SKM-1 (cell line): ENCODE measurements at regions not wholly inside any gene's neighbourhood (a gene's known extent, or its start where the extent isn't known, plus 50 kb on each side); places are given as distances from the start of the nearest gene placed in this dataset.

Source experiments
- DNase-seq: peaks from one replicate; lab custom pipeline; 2025; ENCODE audit not compliant: unreplicated experiment; lab: John Stamatoyannopoulos, UW

DNA sequence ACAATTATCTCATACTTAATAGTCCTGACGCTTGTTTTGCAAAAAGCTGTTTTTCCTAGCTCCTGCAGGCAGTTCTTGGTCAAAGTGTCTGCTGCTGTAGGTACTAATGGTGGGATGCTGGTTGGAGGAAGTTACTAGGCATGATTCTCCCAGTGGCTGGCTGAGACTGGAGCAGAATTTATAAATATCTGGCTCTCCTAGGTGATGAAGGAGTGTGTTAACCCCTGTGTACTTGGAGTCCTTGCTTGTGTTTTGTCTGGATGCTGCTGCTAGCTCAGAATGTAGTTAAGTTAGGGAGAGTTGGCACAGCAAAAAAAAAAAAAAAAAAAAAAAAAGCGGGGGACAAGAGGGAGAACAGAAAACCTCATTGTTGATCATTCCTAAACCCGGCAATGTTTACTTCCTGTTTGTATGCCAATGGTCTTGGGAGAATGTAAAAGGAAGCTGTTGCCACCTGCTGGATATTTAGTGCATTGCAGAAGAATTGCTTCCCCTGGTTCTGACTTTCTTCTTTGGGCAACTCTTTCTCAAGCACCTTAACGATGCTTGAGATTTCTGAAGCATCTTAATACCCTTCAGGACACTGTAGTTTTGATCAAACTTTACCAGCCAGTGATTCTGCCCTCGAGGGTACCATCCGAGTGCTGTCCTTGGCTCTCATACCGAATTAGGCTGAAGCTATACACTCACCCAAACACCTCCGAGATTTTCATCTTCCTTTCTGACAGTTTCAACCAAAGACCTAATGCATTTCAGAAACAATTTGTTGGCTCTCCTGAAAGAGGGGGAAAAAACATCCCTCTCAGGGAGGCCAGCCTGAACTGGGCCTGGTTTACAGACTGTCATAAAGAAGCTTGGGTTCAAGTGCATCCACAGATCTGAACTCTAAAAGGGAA, 71.7 kb upstream of the WWC1 start:
- peak; percentile 64 for DNase-seq

DNA sequence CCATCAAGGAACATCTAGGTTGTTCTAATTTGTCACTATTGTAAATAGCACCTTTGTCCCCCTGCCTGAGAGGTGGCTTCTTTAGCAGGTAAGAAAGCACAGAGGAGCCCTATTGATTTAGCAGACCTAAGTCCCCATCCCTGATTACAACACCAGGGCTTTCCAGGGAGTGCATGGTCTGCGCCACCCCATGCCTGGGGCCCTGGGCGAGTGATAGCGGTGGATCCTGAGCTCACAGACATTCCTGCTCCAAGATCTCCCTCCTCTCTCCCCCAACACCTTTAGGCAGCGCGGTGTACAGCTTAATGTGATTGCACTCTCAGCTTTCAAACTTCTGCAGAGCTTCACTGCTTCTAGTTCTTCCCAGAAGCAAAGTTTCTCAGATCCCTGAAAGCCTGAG, 67.4 kb upstream of the WWC1 start:
- no peak for DNase-seq

DNA sequence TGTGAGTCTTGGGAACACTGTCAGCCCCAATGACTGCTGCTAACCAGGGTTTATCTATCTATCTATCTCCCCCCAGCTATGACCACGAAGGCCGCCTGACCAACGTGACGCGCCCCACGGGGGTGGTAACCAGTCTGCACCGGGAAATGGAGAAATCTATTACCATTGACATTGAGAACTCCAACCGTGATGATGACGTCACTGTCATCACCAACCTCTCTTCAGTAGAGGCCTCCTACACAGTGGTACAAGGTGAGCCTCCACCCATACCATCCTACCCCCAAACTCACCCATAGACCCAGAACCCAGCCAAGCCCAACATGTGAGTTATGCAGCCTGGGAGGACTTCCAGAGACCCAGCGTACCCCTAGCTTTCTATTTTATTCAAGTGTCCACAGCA, 65.4 kb upstream of the WWC1 start:
- DNase-seq, result no peak

DNA sequence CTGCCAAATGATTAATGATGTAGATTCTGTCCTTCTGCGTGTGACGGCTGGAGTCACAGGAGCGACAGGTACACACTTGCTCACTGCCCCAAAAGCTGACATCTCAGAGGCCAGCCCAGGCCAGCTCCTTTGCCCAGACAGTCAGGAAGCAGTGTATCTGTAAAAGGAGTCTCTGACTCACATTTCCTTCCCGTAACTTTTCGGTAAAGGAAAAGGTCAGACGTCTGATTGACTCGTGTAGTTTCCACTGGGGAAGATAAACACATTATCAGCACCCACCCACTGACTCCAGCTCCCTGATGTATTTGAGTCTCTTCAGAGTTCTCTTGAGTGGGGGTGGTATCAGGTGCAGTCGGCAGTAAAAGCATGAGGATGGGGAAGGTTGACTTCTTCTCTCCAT, 64.4 kb upstream of the WWC1 start:
- no peak for DNase-seq

DNA sequence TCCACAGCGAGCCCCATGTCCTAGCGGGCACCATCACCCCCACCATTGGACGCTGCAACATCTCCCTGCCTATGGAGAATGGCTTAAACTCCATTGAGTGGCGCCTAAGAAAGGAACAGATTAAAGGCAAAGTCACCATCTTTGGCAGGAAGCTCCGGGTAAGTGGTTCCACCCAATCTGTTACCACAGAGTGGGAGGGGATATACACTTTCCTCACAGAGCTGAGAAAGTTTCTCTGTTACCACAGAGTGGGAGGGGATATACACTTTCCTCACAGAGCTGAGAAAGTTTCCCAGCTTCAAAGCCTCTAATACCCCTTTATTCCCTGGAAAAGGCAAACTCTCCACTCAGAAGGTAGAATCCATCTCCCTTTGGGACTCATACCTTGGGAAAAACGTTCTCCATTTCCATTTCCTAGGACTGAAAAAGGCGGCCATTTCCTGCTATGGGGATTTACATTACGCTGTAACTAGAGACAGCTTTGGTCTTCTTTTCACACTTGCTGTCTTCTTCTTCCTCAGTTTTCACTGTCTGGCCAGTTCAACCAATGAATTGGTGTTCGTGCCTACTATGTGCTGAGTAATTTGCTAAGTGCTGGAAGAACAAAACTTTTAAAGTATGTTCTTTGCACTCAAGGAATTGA, 63.4 kb upstream of the WWC1 start:
- DNase-seq, result peak; percentile 52

DNA sequence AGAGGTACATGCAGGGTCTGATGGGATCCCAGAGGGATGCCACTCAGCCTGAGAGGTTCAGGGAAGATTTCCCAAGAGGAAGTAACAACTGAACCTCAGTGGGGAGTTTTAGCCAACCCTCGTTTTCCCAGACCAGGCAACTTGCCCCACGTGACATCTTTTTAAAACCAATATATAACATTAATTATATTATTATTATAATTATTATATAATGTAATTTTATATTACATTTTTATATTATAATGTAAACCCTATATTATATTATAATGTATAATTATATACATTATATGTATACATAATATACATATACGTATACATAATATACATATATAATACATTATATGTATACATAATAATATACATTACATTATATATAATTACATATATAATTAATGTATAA, 62.8 kb upstream of the WWC1 start:
- no peak for DNase-seq

DNA sequence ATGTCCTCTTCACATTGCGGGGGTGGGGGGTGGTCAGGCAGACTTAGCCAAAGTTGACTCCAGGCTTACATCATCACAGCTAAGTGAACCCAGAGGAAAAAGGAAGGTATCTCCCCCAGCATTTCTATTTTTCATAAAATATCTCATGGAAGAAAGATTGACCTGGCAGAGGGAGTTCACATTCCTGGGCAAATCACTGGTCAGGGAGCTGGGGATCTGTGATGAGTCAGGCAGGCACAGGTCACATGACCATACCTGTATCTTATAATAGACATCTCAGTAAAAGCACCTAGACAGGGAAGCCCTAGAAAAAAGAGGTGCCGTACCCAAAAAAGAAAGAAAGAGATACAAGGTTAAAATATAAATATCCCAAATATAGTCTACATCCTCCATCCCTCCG, 57.3 kb upstream of the WWC1 start:
- no peak for DNase-seq

DNA sequence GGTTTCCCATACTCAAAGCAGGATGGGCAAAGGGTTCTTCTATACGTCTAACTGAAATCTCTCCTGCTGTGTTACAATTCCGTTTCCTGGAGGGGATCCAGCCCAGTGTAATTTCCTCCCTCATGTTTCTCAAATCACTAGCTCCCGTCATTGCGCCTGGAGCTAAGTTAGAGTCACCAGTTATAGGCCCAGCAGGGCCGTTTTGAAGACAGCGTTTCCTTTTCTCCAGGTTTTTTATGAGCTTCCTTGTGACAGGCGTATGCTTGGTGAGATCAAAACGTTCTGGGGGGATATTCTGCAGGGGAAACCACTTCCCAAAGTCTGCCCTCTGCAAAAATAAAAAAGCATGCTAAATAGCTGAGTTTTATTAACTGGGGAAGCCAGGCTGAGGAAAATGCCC, 53.0 kb upstream of the WWC1 start:
- DNase-seq, result no peak

DNA sequence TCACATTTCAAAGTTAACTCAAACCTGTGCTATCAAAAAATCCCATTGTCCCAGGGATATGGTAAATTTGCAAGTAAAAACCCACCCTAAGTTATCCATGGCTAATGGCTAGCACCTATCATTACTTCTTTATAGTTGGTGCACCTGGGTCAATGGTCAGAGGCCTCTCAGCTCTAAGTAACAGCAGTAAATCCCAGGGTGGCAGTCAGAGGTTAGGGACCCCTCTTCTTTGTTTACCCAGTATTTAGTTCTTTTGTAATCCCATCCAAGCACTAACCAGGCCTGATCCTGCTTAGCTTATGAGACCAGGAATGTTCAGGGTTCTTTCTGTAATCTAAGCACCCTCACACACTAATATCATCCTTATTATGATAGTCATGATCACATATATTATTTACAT, 52.1 kb upstream of the WWC1 start:
- DNase-seq, result no peak
